ENCODE measurements at regions not wholly inside any gene's neighbourhood (a gene's known extent, or its start where the extent isn't known, plus 50 kb on each side); places are given as distances from the start of the nearest gene placed in this dataset.

GRCh38 chr5:164420161-164420560 lies 914.7 kb downstream of the MAT2B start:
- no peak for TF ChIP-seq POLR2A (IDR thresholded peaks at IDR 0.05)
- TF ChIP-seq CTCF (IDR thresholded peaks at IDR 0.05) = no peak
